PC-3 (cell line): ENCODE measurements at regions not wholly inside any gene's neighbourhood (a gene's known extent, or its start where the extent isn't known, plus 50 kb on each side); places are given as distances from the start of the nearest gene placed in this dataset.

Experiments used
- ATAC-seq: fragments of 200-7000 bp; cut with Tn5 transposase; 2 replicates; pipeline ENCODE4 v1.9.1; 2020; ENCODE audit warnings: mild to moderate bottlenecking, moderate library complexity
- BruUV-seq: library from RNA; stranded (reverse); fragments of 400-500 nt; replicated peaks from 2 replicates; lab custom pipeline; 2021; lab: Mats Ljungman, UMichigan
- CTCF ChIA-PET: fragments of 300-600 bp; sonication (Branson Sonifier 250); formaldehyde crosslinking; loops from one replicate; lab custom pipeline; 2022; ENCODE audit warnings: antibody characterized with exemption; lab: Charles Lee
- POLR2A ChIA-PET: fragments of 300-600 bp; sonication (Branson Sonifier 250); formaldehyde crosslinking; loops from one replicate; lab custom pipeline; 2022; ENCODE audit warnings: antibody characterized with exemption; ENCODE audit not compliant: unreplicated experiment; lab: Charles Lee
- DNase-seq: peaks from one replicate; pipeline ENCODE4 v3.0.0-alpha.2; 2015
- H2AFZ ChIP-seq: fragments of 300-600 bp; sonication (generic); 2 replicates; pipeline ENCODE4 v1.6.0; 2016; ENCODE audit warnings: antibody characterized with exemption, low read length
- H3F3A ChIP-seq: fragments of 300-600 bp; sonication (generic); one replicate; pipeline ENCODE4 v1.6.0; 2017; ENCODE audit warnings: antibody characterized with exemption, low read length, control low read depth, mild to moderate bottlenecking; ENCODE audit not compliant: unreplicated experiment
- H3K27ac ChIP-seq: fragments of 300-600 bp; sonication (generic); 2 replicates; pipeline ENCODE4 v1.5.1; 2016; ENCODE audit warnings: mild to moderate bottlenecking, low read length
- H3K27me3 ChIP-seq: fragments of 300-600 bp; sonication (generic); 2 replicates; pipeline ENCODE4 v1.6.1; 2016; ENCODE audit warnings: low read length, mixed read lengths
- H3K36me3 ChIP-seq: fragments of 300-600 bp; sonication (generic); 2 replicates; pipeline ENCODE4 v1.6.1; 2016; ENCODE audit warnings: low read depth, mixed run types, low read length, mixed read lengths
- H3K4me1 ChIP-seq: fragments of 300-600 bp; sonication (generic); 2 replicates; pipeline ENCODE4 v1.5.1; 2016; ENCODE audit warnings: low read length; ENCODE audit not compliant: insufficient read depth
- H3K4me2 ChIP-seq: fragments of 300-600 bp; sonication (generic); 2 replicates; pipeline ENCODE4 v1.6.0; 2016; ENCODE audit warnings: low read length
- H3K4me3 ChIP-seq: fragments of 300-600 bp; sonication (generic); 2 replicates; pipeline ENCODE4 v1.5.1; 2016; ENCODE audit warnings: mild to moderate bottlenecking, low read length, mixed read lengths
- H3K79me2 ChIP-seq: fragments of 300-600 bp; sonication (generic); 2 replicates; pipeline ENCODE4 v1.6.1; 2017; ENCODE audit warnings: low read length, mixed read lengths
- H3K9ac ChIP-seq: fragments of 300-600 bp; sonication (generic); 2 replicates; pipeline ENCODE4 v1.6.0; 2016; ENCODE audit warnings: mild to moderate bottlenecking, low read length
- H3K9me2 ChIP-seq: fragments of 300-600 bp; sonication (generic); replicated peaks from 2 replicates; pipeline ENCODE4 v1.6.1; 2016; ENCODE audit warnings: mixed run types, low read length, mixed read lengths
- H3K9me3 ChIP-seq: fragments of 300-600 bp; sonication (generic); 2 replicates; pipeline ENCODE4 v1.6.1; 2016; ENCODE audit warnings: low read length, mixed read lengths
- H4K20me1 ChIP-seq: fragments of 300-600 bp; sonication (generic); 2 replicates; pipeline ENCODE4 v1.6.1; 2016; ENCODE audit warnings: low read length, mixed read lengths
- CTCF ChIP-seq: fragments of 300-600 bp; sonication (generic); conservative IDR thresholded peaks from 2 replicates; pipeline ENCODE4 v1.5.1; 2017; ENCODE audit warnings: antibody characterized with exemption, low read depth, mild to moderate bottlenecking, low read length
- EZH2 ChIP-seq: fragments of 300-600 bp; sonication (generic); IDR thresholded peaks from one replicate; pipeline ENCODE4 v1.6.1; 2017; ENCODE audit warnings: antibody characterized with exemption, mild to moderate bottlenecking, low read length; ENCODE audit not compliant: unreplicated experiment
- EZH2phosphoT487 ChIP-seq: fragments of 300-600 bp; sonication (generic); IDR thresholded peaks from 2 replicates; pipeline ENCODE4 v1.6.1; 2018; ENCODE audit warnings: mild to moderate bottlenecking, antibody characterized with exemption, low read length, borderline replicate concordance
- intact Hi-C: fragments of 100-400 bp; cut with micrococcal nuclease; formaldehyde crosslinking; loops from 2 replicates; pipeline ENCODE4 v1.9.0; 2023

GRCh38 chr19:28482221-28482620 lies 730.7 kb downstream of the UQCRFS1 start:
- Histone ChIP-seq H4K20me1 (no peaks in the 10 kb centered on the region), H3K4me2 (no peak overlapping the region), H3K9me3 (no peaks in the 10 kb centered on the region), H2AFZ (no peak overlapping the region), H3K27ac (no peak overlapping the region), H3K4me1 (no peaks in the 10 kb centered on the region), H3K79me2 (no peaks in the 10 kb centered on the region), H3K4me3 (no peak overlapping the region), H3F3A (no peaks in the 10 kb centered on the region), H3K27me3 (no peaks in the 10 kb centered on the region), H3K9ac (no peak overlapping the region), H3K36me3 (no peaks in the 10 kb centered on the region), H3K9me2 (no peaks in the 10 kb centered on the region)
- ATAC-seq, result no peak
- ChIA-PET CTCF (no interaction called here), POLR2A (no interaction called here)
- BruUV-seq, result no TSS peak
- TF ChIP-seq EZH2, result no peak
- TF ChIP-seq CTCF, result no peak
- TF ChIP-seq EZH2phosphoT487, result no peak
- intact Hi-C loops, result no loop called here
- no peak for DNase-seq

- Histone ChIP-seq H3K27me3 (no peaks in the 10 kb centered on the region), H3K4me2 (no peak overlapping the region), H4K20me1 (no peaks in the 10 kb centered on the region), H2AFZ (no peak overlapping the region), H3K79me2 (no peaks in the 10 kb centered on the region), H3K4me3 (no peak overlapping the region), H3K9ac (no peak overlapping the region), H3K4me1 (no peaks in the 10 kb centered on the region), H3K36me3 (no peaks in the 10 kb centered on the region), H3K9me2 (no peaks in the 10 kb centered on the region), H3K9me3 (no peaks in the 10 kb centered on the region), H3F3A (no peaks in the 10 kb centered on the region), H3K27ac (no peak overlapping the region)
- ChIA-PET POLR2A (no interaction called here), CTCF (no interaction called here)
- no peak for ATAC-seq
- no peak for DNase-seq
- intact Hi-C loops, result no loop called here
- TF ChIP-seq CTCF (no peak), EZH2phosphoT487 (no peak), EZH2 (no peak)
- BruUV-seq, result no TSS peak
Observed at GRCh38 chr19:28481674-28482073, 731.3 kb downstream of the UQCRFS1 start.

- no peak overlapping the region for H2AFZ ChIP-seq
- no peaks in the 10 kb centered on the region for H3K9me3 ChIP-seq
- no peak overlapping the region for H3K27ac ChIP-seq
- POLR2A ChIA-PET, result no interaction called here
- H4K20me1 ChIP-seq, result no peaks in the 10 kb centered on the region
- intact Hi-C loops, result no loop called here
- no peak overlapping the region for H3K9ac ChIP-seq
- no peaks in the 10 kb centered on the region for H3K9me2 ChIP-seq
- no peaks in the 10 kb centered on the region for H3K4me1 ChIP-seq
- no peak overlapping the region for H3K4me2 ChIP-seq
- no peaks in the 10 kb centered on the region for H3K36me3 ChIP-seq
- H3K4me3 ChIP-seq, result no peak overlapping the region
- H3K27me3 ChIP-seq, result no peaks in the 10 kb centered on the region
- BruUV-seq, result no TSS peak
- CTCF ChIA-PET, result no interaction called here
- no peaks in the 10 kb centered on the region for H3F3A ChIP-seq
- H3K79me2 ChIP-seq, result no peaks in the 10 kb centered on the region
- DNase-seq (no peak), ATAC-seq (no peak)
- TF ChIP-seq EZH2phosphoT487 (no peak), EZH2 (no peak), CTCF (no peak)
Observed at GRCh38 chr19:28475525-28475924, 737.4 kb downstream of the UQCRFS1 start.
